ENCODE measurements at regions not wholly inside any gene's neighbourhood (a gene's known extent, or its start where the extent isn't known, plus 50 kb on each side); places are given as distances from the start of the nearest gene placed in this dataset.

- DNase-seq: no peak
Measured at GRCh38 chr13:106633321-106633720, 65.4 kb upstream of the ARGLU1 start.

GRCh38 chr13:106630650-106631049 lies 62.7 kb upstream of the ARGLU1 start:
- DNase-seq: no peak

- no peak for DNase-seq
Measured at GRCh38 chr13:106630162-106630561, 62.2 kb upstream of the ARGLU1 start.

GRCh38 chr13:106628936-106629659 lies 61.2 kb upstream of the ARGLU1 start:
- DNase-seq: no peak

- DNase-seq: no peak
Measured at GRCh38 chr13:106626473-106626872, 58.5 kb upstream of the ARGLU1 start.

GRCh38 chr13:106625578-106625977 lies 57.6 kb upstream of the ARGLU1 start:
- DNase-seq: no peak

- no peak for DNase-seq
Measured at GRCh38 chr13:106623799-106624460, 56.0 kb upstream of the ARGLU1 start.

GRCh38 chr13:106621833-106622232 lies 53.9 kb upstream of the ARGLU1 start:
- no peak for DNase-seq

GRCh38 chr13:106619688-106620555 lies 52.0 kb upstream of the ARGLU1 start:
- DNase-seq: peak in 3 of 5 experiments; percentile 5 to 50 (median 6)
